CD14-positive monocyte (primary cell): ENCODE measurements at regions not wholly inside any gene's neighbourhood (a gene's known extent, or its start where the extent isn't known, plus 50 kb on each side); places are given as distances from the start of the nearest gene placed in this dataset.

ENCODE experiments used
- DNase-seq, 3 donors: peaks; one replicate each; pipeline ENCODE4 v3.0.0-alpha.2; 2011 to 2022
- H2AFZ ChIP-seq: 2 replicates; pipeline ENCODE4 v1.6.0; 2012; ENCODE audit warnings: mild to moderate bottlenecking, low read depth, low read length, inconsistent platforms; ENCODE audit not compliant: insufficient read depth, poor library complexity, severe bottlenecking
- H3K27ac ChIP-seq, 2 donors: 1 replicate in 1 of 2; 2 replicates in 1 of 2; pipeline ENCODE4 v1.5.1; 2012 to 2013; ENCODE audit warnings: low read length in 2 of 2, control low read depth in 1 of 2, inconsistent platforms in 1 of 2, low read depth in 1 of 2, mild to moderate bottlenecking in 1 of 2
- H3K27me3 ChIP-seq, 2 donors: one replicate each; pipeline versions ENCODE4 v1.6.0 to v1.6.1; 2011 to 2013; ENCODE audit warnings: low read length in 2 of 2; ENCODE audit not compliant: control insufficient read depth in 2 of 2, insufficient read depth in 2 of 2
- H3K36me3 ChIP-seq, 2 donors: replicated peaks in 1 of 2; 1 replicate in 1 of 2; 2 replicates in 1 of 2; pipeline versions ENCODE4 v1.5.1 to v1.6.1; 2012 to 2013; ENCODE audit warnings: low read length in 2 of 2, control low read depth in 1 of 2, inconsistent platforms in 1 of 2, mild to moderate bottlenecking in 1 of 2; ENCODE audit not compliant: insufficient read depth in 2 of 2, control insufficient read depth in 1 of 2
- H3K4me1 ChIP-seq, 2 donors: 1 replicate in 1 of 2; 2 replicates in 1 of 2; pipeline versions ENCODE4 v1.5.1 to v1.6.1; 2012 to 2013; ENCODE audit warnings: low read length in 2 of 2, control low read depth in 1 of 2, inconsistent platforms in 1 of 2, mild to moderate bottlenecking in 1 of 2, moderate library complexity in 1 of 2; ENCODE audit not compliant: insufficient read depth in 2 of 2, control insufficient read depth in 1 of 2
- H3K4me2 ChIP-seq: replicated peaks from 2 replicates; pipeline ENCODE3; 2012; ENCODE audit warnings: low read length, moderate library complexity, mild to moderate bottlenecking; ENCODE audit not compliant: poor library complexity, severe bottlenecking; ENCODE audit errors: extremely low read depth
- H3K4me3 ChIP-seq, 3 experiments: fragments of 200-600 bp in 1 of 3; sonication (generic) in 1 of 3; replicated peaks in 1 of 3; 1 replicate in 2 of 3; 2 replicates in 1 of 3; pipeline ENCODE4 v1.5.1; 2011 to 2013; ENCODE audit warnings: low read length in 3 of 3, mild to moderate bottlenecking in 3 of 3, control low read depth in 2 of 3, low read depth in 2 of 3, inconsistent platforms in 1 of 3, moderate library complexity in 1 of 3
- H3K79me2 ChIP-seq: 2 replicates; pipeline ENCODE4 v1.6.0; 2012; ENCODE audit warnings: mild to moderate bottlenecking, control low read depth, inconsistent platforms, low read length, moderate library complexity; ENCODE audit not compliant: insufficient read depth
- H3K9ac ChIP-seq: 2 replicates; pipeline ENCODE4 v1.6.0; 2017; ENCODE audit warnings: low read length, mild to moderate bottlenecking; ENCODE audit not compliant: insufficient read depth, poor library complexity, severe bottlenecking
- H3K9me3 ChIP-seq, 2 donors: replicated peaks in 1 of 2; 1 replicate in 1 of 2; 2 replicates in 1 of 2; pipeline versions ENCODE4 v1.5.1 to v1.6.1; 2012 to 2013; ENCODE audit warnings: low read length in 2 of 2, control low read depth in 1 of 2; ENCODE audit not compliant: control insufficient read depth in 1 of 2, insufficient read depth in 1 of 2
- H4K20me1 ChIP-seq: 2 replicates; pipeline ENCODE4 v1.6.0; 2012; ENCODE audit warnings: mild to moderate bottlenecking, low read length, control low read depth, moderate library complexity; ENCODE audit not compliant: insufficient read depth
- H3K27ac Mint-ChIP-seq, 7 donors: one replicate each; pipeline ENCODE4 v1.8.0; 2020; ENCODE audit warnings: mild to moderate bottlenecking in 7 of 7, mixed read lengths in 7 of 7, moderate library complexity in 6 of 7, inconsistent platforms in 2 of 7
- H3K27me3 Mint-ChIP-seq, 3 donors: one replicate each; pipeline ENCODE4 v1.8.0; 2021 to 2022; ENCODE audit warnings: low read depth in 3 of 3, mild to moderate bottlenecking in 3 of 3, mixed read lengths in 3 of 3, moderate library complexity in 3 of 3, inconsistent platforms in 1 of 3
- H3K36me3 Mint-ChIP-seq, 2 donors: one replicate each; pipeline ENCODE4 v1.8.0; 2020; ENCODE audit warnings: mixed read lengths in 2 of 2, inconsistent platforms in 1 of 2, mild to moderate bottlenecking in 1 of 2
- H3K4me1 Mint-ChIP-seq: one replicate; pipeline ENCODE4 v1.8.0; 2020; ENCODE audit warnings: mild to moderate bottlenecking, mixed read lengths
- H3K4me3 Mint-ChIP-seq, 2 donors: one replicate each; pipeline ENCODE4 v1.8.0; 2020; ENCODE audit warnings: mild to moderate bottlenecking in 2 of 2, mixed read lengths in 2 of 2, moderate library complexity in 1 of 2
- H3K9me3 Mint-ChIP-seq, 7 donors: one replicate each; pipeline ENCODE4 v1.8.0; 2020 to 2022; ENCODE audit warnings: mixed read lengths in 7 of 7, mild to moderate bottlenecking in 6 of 7, moderate library complexity in 6 of 7, inconsistent platforms in 2 of 7
- WGBS: methylation state at CpG from one replicate; pipeline ENCODE4 v1.1.5; 2013; ENCODE audit warnings: missing lambda C conversion rate; ENCODE audit not compliant: insufficient coverage; 5-methylcytosine and 5-hydroxymethylcytosine counted together
- intact Hi-C, 2 donors: fragments of 100-400 bp; cut with micrococcal nuclease; formaldehyde crosslinking; loops; one replicate each; pipeline versions ENCODE4 v1.15.0 to v1.15.1; 2023
- TF ChIP-seq, protein P1 (sequence below): fragments of 200-600 bp; IDR thresholded peaks from one replicate; pipeline ENCODE4 v1.8.0; 2022; ENCODE audit warnings: antibody characterized with exemption, mild to moderate bottlenecking

DNA sequence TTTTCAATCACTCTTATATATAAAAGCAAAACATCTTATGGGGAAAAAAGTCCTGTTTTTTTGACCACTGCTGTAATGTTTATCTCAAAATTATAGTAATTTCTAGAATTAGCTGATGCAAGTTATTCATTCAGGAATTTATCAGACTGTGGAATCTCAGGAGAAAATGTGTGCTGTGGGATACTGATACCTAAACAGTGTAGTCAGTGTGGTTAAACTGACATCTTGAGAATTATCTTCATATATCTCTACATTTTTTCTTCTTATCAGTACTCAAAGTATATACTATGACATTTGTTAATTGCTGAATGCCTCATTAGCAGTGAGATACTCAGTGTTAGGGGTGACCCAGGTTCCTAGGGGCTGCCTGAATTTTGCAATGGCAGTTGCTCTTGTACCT lies 839.3 kb downstream of the KCNT2 start:
- H2AFZ ChIP-seq, result no peak overlapping the region
- H3K9me3 Mint-ChIP-seq, result peaks cover 0 to 2% (median 0%) of the 10 kb centered on the region in 7 donors
- H3K4me3 ChIP-seq, result no peak overlapping the region
- intact Hi-C loops, result no loop called here
- H3K4me2 ChIP-seq, result no peak overlapping the region
- no peaks in the 10 kb centered on the region for H3K36me3 ChIP-seq
- H3K9ac ChIP-seq, result no peak overlapping the region
- no peaks in the 10 kb centered on the region for H4K20me1 ChIP-seq
- no peak overlapping the region for H3K27ac ChIP-seq
- H3K27me3 Mint-ChIP-seq, result no peaks in the 10 kb centered on the region
- no peaks in the 10 kb centered on the region for H3K4me1 Mint-ChIP-seq
- no peaks in the 10 kb centered on the region for H3K79me2 ChIP-seq
- no peaks in the 10 kb centered on the region for H3K9me3 ChIP-seq
- no peak overlapping the region for H3K27ac Mint-ChIP-seq
- no peak overlapping the region for H3K4me3 Mint-ChIP-seq
- H3K36me3 Mint-ChIP-seq, result no peaks in the 10 kb centered on the region
- no peak for DNase-seq
- TF ChIP-seq, protein P1, sequence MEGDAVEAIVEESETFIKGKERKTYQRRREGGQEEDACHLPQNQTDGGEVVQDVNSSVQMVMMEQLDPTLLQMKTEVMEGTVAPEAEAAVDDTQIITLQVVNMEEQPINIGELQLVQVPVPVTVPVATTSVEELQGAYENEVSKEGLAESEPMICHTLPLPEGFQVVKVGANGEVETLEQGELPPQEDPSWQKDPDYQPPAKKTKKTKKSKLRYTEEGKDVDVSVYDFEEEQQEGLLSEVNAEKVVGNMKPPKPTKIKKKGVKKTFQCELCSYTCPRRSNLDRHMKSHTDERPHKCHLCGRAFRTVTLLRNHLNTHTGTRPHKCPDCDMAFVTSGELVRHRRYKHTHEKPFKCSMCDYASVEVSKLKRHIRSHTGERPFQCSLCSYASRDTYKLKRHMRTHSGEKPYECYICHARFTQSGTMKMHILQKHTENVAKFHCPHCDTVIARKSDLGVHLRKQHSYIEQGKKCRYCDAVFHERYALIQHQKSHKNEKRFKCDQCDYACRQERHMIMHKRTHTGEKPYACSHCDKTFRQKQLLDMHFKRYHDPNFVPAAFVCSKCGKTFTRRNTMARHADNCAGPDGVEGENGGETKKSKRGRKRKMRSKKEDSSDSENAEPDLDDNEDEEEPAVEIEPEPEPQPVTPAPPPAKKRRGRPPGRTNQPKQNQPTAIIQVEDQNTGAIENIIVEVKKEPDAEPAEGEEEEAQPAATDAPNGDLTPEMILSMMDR, result no peak
- no peaks in the 10 kb centered on the region for H3K27me3 ChIP-seq
- H3K4me1 ChIP-seq, result no peaks in the 10 kb centered on the region

GRCh38 chr1:195768377-195768776 lies 839.9 kb downstream of the KCNT2 start:
- Histone ChIP-seq H3K27ac (no peak overlapping the region), H4K20me1 (no peaks in the 10 kb centered on the region), H3K4me2 (no peak overlapping the region), H3K9me3 (peaks cover 0 to 6% of the 10 kb centered on the region in 2 donors), H3K36me3 (no peaks in the 10 kb centered on the region), H3K4me1 (no peaks in the 10 kb centered on the region), H3K4me3 (no peak overlapping the region), H3K79me2 (no peaks in the 10 kb centered on the region), H3K9ac (no peak overlapping the region), H2AFZ (no peak overlapping the region), H3K27me3 (no peaks in the 10 kb centered on the region)
- Mint-ChIP-seq H3K4me3 (no peak overlapping the region), H3K9me3 (peaks cover 0 to 2% (median 0%) of the 10 kb centered on the region in 7 donors), H3K4me1 (no peaks in the 10 kb centered on the region), H3K27ac (no peak overlapping the region), H3K27me3 (no peaks in the 10 kb centered on the region), H3K36me3 (no peaks in the 10 kb centered on the region)
- intact Hi-C loops, result no loop called here
- no peak for DNase-seq
- TF ChIP-seq, protein P1, result no peak
- no CpG with 5 or more reads among the region's 2 CpGs for WGBS
